ENCODE measurements at regions not wholly inside any gene's neighbourhood (a gene's known extent, or its start where the extent isn't known, plus 50 kb on each side); places are given as distances from the start of the nearest gene placed in this dataset.
"Not testable (repeated sequence)": the region's sequence is repeated elsewhere in the genome, so short reads cannot be mapped to it uniquely, and the experiment has no call there.

DNA sequence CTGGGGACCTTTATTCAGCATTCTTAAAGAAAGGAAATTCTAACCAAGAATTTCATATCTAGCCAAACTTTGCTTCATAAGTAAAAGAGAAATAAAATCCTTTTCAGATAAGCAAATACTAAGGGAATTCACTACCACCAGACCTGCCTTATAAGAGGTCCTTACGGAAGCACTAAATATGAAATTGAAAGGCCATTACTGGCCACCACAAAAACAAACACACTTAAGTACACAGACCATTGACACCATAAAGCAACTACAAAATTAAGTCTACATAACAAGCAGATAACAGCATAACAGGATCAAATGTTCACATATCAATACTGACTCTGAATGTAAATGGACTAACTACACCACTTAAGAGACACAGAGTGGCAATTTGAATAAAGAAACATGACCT, 361.4 kb upstream of the POU5F2 start:
- Histone ChIP-seq H3K27ac (no peak overlapping the region), H2AFZ (ENCODE audit: low read depth) (no peak overlapping the region), H3K4me3 (IDR thresholded peaks at IDR 0.05; ENCODE audit: insufficient read depth, low read depth, low read length) (no peak overlapping the region), H4K20me1 (ENCODE audit: insufficient read depth) (no peaks in the 10 kb centered on the region), H3K36me3 (ENCODE audit: insufficient read depth) (no peaks in the 10 kb centered on the region), H3K9ac (no peak overlapping the region), H3K4me2 (no peak overlapping the region), H3K27me3 (ENCODE audit: insufficient read depth, low read depth) (no peaks in the 10 kb centered on the region), H3K79me2 (ENCODE audit: insufficient read depth, low read depth) (peaks cover 44% of the 10 kb centered on the region; the same call in 1 of the 2 replicates), H3K4me1 (ENCODE audit: low read depth, poor library complexity, severe bottlenecking) (no peaks in the 10 kb centered on the region)
- TF ChIP-seq CTCF (conservative IDR thresholded peaks at IDR 0.05; ENCODE audit: low read depth, low read length) = no peak

DNA sequence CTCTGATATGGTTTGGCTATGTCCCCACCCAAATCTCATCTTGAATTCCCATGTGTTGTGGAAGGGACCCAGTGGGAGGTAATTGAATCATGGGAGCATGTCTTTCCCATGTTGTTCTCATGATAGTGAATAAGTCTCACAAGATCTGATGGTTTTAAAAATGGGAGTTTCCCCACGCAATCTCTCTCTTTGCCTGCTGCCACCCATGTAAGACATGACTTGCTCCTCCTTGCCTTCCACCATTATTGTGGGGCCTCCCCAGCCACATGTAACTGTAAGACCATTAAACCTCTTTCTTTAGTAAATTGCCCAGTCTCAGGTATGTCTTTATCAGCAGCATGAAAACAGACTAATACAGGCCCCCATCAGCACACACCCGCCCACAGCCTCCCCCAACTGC, 356.0 kb upstream of the POU5F2 start:
- H3K36me3 ChIP-seq (ENCODE audit: insufficient read depth) = not testable (repeated sequence)

GRCh38 chr5:94094793-94095441, 353.5 kb upstream of the POU5F2 start:
- no peak for TF ChIP-seq CTCF (conservative IDR thresholded peaks at IDR 0.05; ENCODE audit: low read depth, low read length)
- no peak overlapping the region for H3K4me2 ChIP-seq

More for the DNA sequence above, 356.0 kb upstream of the POU5F2 start:
- H3K4me3 ChIP-seq (IDR thresholded peaks at IDR 0.05; ENCODE audit: insufficient read depth, low read depth, low read length); H3K27me3 ChIP-seq (ENCODE audit: insufficient read depth, low read depth); H4K20me1 ChIP-seq (ENCODE audit: insufficient read depth); H3K4me1 ChIP-seq (ENCODE audit: low read depth, poor library complexity, severe bottlenecking); H3K27ac ChIP-seq; H3K4me2 ChIP-seq; H3K9ac ChIP-seq; H2AFZ ChIP-seq (ENCODE audit: low read depth): not testable (repeated sequence)
- peaks cover 11% of the 10 kb centered on the region; the same call in 1 of the 2 replicates for H3K79me2 ChIP-seq (ENCODE audit: insufficient read depth, low read depth)

DNA sequence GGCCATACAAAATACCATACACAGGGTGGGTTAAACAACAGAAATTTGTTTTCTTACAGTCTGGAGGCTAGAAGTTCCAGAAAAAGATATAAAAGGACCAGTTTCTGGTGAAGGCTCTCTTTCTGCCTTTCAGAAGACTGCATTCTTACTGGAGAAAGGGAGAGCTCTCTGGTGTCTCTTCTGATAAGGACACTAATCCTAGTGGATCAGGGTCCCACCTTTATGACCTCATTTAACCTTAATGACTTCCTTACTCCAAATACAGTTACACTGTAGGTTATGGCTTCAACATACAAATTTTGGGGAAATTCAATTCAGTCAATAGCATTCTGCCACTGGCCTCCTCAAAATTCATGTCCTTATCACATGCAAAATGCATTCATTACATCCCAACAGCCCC, 351.9 kb upstream of the POU5F2 start:
- Histone ChIP-seq H4K20me1 (ENCODE audit: insufficient read depth) (no peaks in the 10 kb centered on the region), H3K4me3 (IDR thresholded peaks at IDR 0.05; ENCODE audit: insufficient read depth, low read depth, low read length) (no peak overlapping the region), H3K4me1 (ENCODE audit: low read depth, poor library complexity, severe bottlenecking) (no peaks in the 10 kb centered on the region), H3K79me2 (ENCODE audit: insufficient read depth, low read depth) (no peaks in the 10 kb centered on the region; the same call in 1 of the 2 replicates), H3K36me3 (ENCODE audit: insufficient read depth) (no peaks in the 10 kb centered on the region), H3K9ac (no peak overlapping the region), H3K4me2 (no peak overlapping the region), H2AFZ (ENCODE audit: low read depth) (no peak overlapping the region), H3K27me3 (ENCODE audit: insufficient read depth, low read depth) (no peaks in the 10 kb centered on the region), H3K27ac (no peak overlapping the region)
- no peak for TF ChIP-seq CTCF (conservative IDR thresholded peaks at IDR 0.05; ENCODE audit: low read depth, low read length)

More at GRCh38 chr5:94094793-94095441, 353.5 kb upstream of the POU5F2 start:
- H3K9ac ChIP-seq = no peak overlapping the region
- H3K27ac ChIP-seq = no peak overlapping the region
- H3K4me3 ChIP-seq (IDR thresholded peaks at IDR 0.05; ENCODE audit: insufficient read depth, low read depth, low read length) = no peak overlapping the region
- H3K79me2 ChIP-seq (ENCODE audit: insufficient read depth, low read depth) = peaks cover 3% of the 10 kb centered on the region; the same call in 1 of the 2 replicates
- no peak overlapping the region for H2AFZ ChIP-seq (ENCODE audit: low read depth)
- H3K27me3 ChIP-seq (ENCODE audit: insufficient read depth, low read depth) = no peaks in the 10 kb centered on the region
- no peaks in the 10 kb centered on the region for H3K4me1 ChIP-seq (ENCODE audit: low read depth, poor library complexity, severe bottlenecking)
- H4K20me1 ChIP-seq (ENCODE audit: insufficient read depth) = no peaks in the 10 kb centered on the region
- H3K36me3 ChIP-seq (ENCODE audit: insufficient read depth) = no peaks in the 10 kb centered on the region

DNA sequence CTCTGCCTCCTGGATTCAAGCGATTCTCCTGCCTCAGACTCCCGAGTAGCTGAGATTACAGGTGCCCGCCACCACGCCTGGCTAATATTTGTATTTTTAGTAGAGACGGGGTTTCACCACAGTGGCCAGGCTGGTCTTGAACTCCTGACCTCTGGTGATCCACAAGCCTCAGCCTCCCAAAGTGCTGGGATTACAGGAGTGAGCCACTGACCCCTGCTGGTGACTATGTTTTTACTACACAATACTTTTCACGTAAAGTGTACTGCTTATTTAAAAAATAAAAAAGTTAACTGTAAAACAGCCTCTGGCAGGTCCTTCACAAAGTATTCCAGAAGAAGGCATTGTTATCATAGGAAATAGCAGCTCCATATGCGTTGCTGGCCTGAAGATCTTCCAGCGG, 345.2 kb upstream of the POU5F2 start:
- not testable (repeated sequence) for H3K4me3 ChIP-seq (IDR thresholded peaks at IDR 0.05; ENCODE audit: insufficient read depth, low read depth, low read length); H3K4me1 ChIP-seq (ENCODE audit: low read depth, poor library complexity, severe bottlenecking); H2AFZ ChIP-seq (ENCODE audit: low read depth); H3K9ac ChIP-seq; H3K27me3 ChIP-seq (ENCODE audit: insufficient read depth, low read depth); H3K4me2 ChIP-seq; H3K79me2 ChIP-seq (ENCODE audit: insufficient read depth, low read depth); H3K36me3 ChIP-seq (ENCODE audit: insufficient read depth); H3K27ac ChIP-seq; H4K20me1 ChIP-seq (ENCODE audit: insufficient read depth)
- TF ChIP-seq CTCF (conservative IDR thresholded peaks at IDR 0.05; ENCODE audit: low read depth, low read length) = 0 out of 2 replicates have a peak, but pooled peaks have one; percentile 21
